Prostate gland (tissue), 2 donors: ENCODE measurements at regions not wholly inside any gene's neighbourhood (a gene's known extent, or its start where the extent isn't known, plus 50 kb on each side); places are given as distances from the start of the nearest gene placed in this dataset.

Experiments used
- CTCF ChIP-seq, 4 experiments: fragments of 200-600 bp in 2 of 4; fragments of 450-650 bp in 2 of 4; sonication (generic) in 2 of 4; IDR thresholded peaks; 1 replicate in 3 of 4; 2 replicates in 1 of 4; pipeline ENCODE4 v1.5.1; 2016 to 2019; ENCODE audit warnings: antibody characterized with exemption in 4 of 4, mild to moderate bottlenecking in 2 of 4, moderate library complexity in 2 of 4
- POLR2A ChIP-seq: fragments of 450-650 bp; IDR thresholded peaks from one replicate; pipeline ENCODE4 v1.6.1; 2016; ENCODE audit warnings: antibody characterized with exemption, mild to moderate bottlenecking
- POLR2AphosphoS5 ChIP-seq: sonication (generic); formaldehyde crosslinking; IDR thresholded peaks from one replicate; pipeline ENCODE4 v1.6.1; 2017; ENCODE audit warnings: antibody characterized with exemption

- TF ChIP-seq CTCF (IDR thresholded peaks at IDR 0.05), result no peak
- no peak for TF ChIP-seq POLR2A
- TF ChIP-seq POLR2AphosphoS5, result no peak
Measured at GRCh38 chr9:13731637-13732036, 452.1 kb upstream of the MPDZ start.
